ENCODE measurements at regions not wholly inside any gene's neighbourhood (a gene's known extent, or its start where the extent isn't known, plus 50 kb on each side); places are given as distances from the start of the nearest gene placed in this dataset.
A peak's percentile ranks its signal among the peaks of the same experiment; 100 is the strongest.

DNA sequence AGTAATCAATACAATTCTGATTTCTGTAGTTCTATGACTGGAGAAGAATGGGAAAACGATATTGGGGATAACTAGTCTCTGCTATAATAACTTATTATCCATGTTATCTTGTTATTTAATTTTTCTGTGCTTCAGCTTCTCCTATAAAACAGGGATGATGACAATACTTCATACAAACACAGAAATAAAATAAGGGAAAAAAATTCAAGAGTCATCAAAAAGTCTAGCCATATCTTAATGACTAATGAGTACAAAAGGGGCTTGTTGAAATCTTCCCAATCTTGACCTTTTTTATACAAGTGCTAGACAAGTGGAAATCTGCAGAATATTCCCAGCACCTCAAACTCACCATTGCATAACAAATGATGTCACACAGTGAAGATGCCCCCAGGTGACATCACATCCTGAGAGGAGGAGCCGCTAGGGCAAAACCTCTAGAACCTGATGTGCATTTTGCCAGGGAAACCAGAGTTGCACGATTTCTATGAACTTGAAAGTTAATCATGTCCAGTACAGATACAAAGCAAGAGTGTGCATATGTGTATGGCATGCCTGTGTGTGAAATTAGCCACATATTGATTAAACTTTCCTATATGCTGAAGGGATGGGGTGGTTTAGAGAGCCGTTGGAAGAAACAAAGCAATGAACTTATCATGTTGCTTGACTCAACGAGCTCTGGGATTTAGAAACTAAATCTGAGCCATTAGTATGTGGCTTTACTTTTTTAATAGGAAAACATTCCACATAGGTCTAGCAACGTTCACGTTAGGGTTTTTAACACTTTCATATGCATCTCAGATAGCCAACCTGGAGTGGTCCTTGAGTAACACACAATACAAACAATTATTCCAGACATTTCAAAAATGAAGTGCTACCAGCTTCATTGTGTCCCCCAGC, 278.9 kb downstream of the SLC4A3 start:
- no peak overlapping the region for H3K4me3 ChIP-seq (ENCODE audit: low read depth, low read length)
- TF ChIP-seq, protein P1, sequence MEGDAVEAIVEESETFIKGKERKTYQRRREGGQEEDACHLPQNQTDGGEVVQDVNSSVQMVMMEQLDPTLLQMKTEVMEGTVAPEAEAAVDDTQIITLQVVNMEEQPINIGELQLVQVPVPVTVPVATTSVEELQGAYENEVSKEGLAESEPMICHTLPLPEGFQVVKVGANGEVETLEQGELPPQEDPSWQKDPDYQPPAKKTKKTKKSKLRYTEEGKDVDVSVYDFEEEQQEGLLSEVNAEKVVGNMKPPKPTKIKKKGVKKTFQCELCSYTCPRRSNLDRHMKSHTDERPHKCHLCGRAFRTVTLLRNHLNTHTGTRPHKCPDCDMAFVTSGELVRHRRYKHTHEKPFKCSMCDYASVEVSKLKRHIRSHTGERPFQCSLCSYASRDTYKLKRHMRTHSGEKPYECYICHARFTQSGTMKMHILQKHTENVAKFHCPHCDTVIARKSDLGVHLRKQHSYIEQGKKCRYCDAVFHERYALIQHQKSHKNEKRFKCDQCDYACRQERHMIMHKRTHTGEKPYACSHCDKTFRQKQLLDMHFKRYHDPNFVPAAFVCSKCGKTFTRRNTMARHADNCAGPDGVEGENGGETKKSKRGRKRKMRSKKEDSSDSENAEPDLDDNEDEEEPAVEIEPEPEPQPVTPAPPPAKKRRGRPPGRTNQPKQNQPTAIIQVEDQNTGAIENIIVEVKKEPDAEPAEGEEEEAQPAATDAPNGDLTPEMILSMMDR (IDR thresholded peaks at IDR 0.05; ENCODE audit: low read depth, low read length, missing control alignments): no peak
- no peak for DNase-seq
- in situ Hi-C loops (cut with HindIII; ENCODE audit: low pct_ligation_motif_present, low sequenced_read_pairs): no loop called here
- H3K27ac ChIP-seq: no peak overlapping the region
- H3K36me3 ChIP-seq (replicated peaks): no peaks in the 10 kb centered on the region
- no peaks in the 10 kb centered on the region for H3K27me3 ChIP-seq (replicated peaks)

DNA sequence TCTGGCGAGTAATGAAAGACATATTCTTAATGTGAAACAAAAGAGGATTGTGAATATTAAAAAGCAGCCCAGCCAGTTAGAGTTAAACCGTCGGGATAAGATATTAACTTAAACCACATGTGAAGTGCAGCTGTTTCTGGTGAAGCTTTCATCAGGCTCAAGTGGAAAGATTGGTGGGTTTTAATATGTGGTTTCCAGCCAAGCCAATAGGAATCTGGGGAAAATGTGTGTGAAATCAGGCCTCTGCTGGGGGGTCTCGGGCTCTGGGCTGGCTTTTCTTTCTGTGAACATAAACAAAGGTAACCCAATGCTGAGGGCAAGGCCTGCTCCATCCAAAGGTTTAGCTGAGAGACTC, 279.6 kb downstream of the SLC4A3 start:
- TF ChIP-seq, protein P1 (IDR thresholded peaks at IDR 0.05; ENCODE audit: low read depth, low read length, missing control alignments): no peak
- no peak for DNase-seq
- H3K27ac ChIP-seq: no peak overlapping the region
- in situ Hi-C loops (cut with HindIII; ENCODE audit: low pct_ligation_motif_present, low sequenced_read_pairs): no loop called here
- H3K36me3 ChIP-seq (replicated peaks): no peaks in the 10 kb centered on the region
- H3K4me3 ChIP-seq (ENCODE audit: low read depth, low read length): no peak overlapping the region
- H3K27me3 ChIP-seq (replicated peaks): no peaks in the 10 kb centered on the region

DNA sequence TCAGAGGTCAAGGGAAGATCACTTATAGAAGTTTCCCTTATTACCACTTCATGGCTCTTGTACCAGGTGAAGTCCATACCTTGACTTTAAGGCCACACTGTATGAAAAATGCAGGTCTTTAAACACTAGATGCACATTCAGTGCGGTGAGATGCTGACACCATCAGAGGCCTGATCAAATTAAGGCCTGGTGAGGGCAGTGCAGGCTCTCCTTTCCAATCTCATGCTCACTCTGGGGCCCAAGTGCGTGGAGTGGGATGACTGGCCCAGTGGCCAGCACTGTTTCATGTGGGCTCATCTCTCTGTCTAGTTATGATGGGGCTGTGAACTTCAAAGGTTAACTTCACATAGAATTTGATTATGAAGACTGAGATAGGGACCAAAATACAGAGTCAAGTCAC, 281.1 kb downstream of the SLC4A3 start:
- in situ Hi-C loops (cut with HindIII; ENCODE audit: low pct_ligation_motif_present, low sequenced_read_pairs): no loop called here
- no peaks in the 10 kb centered on the region for H3K36me3 ChIP-seq (replicated peaks)
- H3K4me3 ChIP-seq (ENCODE audit: low read depth, low read length): no peak overlapping the region
- H3K27ac ChIP-seq: no peak overlapping the region
- H3K27me3 ChIP-seq (replicated peaks): no peaks in the 10 kb centered on the region
- TF ChIP-seq, protein P1 (IDR thresholded peaks at IDR 0.05; ENCODE audit: low read depth, low read length, missing control alignments): no peak
- no peak for DNase-seq

DNA sequence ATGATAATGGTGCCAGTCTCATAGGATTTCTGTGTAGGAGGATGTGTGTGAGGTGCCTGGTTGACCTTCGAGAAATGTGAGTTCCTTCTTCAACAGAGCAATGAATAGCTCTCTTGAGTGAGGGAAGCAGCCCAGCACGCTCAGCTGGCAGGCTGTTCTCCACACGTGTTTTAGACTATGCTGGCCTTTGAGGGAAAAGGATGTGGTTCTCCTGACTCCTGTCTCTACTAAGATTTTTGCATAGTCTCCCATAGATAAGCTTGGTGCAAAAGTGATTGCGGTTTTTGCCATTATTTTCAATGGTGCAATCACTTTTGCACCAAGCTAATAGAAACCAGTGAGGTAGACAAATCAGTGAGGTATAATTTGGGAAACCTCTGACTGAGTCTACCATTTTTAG, 284.1 kb downstream of the SLC4A3 start:
- in situ Hi-C loops (cut with HindIII; ENCODE audit: low pct_ligation_motif_present, low sequenced_read_pairs): no loop called here
- Histone ChIP-seq H3K4me3 (ENCODE audit: low read depth, low read length) (no peak overlapping the region), H3K27ac (no peak overlapping the region), H3K27me3 (replicated peaks) (no peaks in the 10 kb centered on the region), H3K36me3 (replicated peaks) (no peaks in the 10 kb centered on the region)
- TF ChIP-seq, protein P1 (IDR thresholded peaks at IDR 0.05; ENCODE audit: low read depth, low read length, missing control alignments): no peak
- DNase-seq: no peak

DNA sequence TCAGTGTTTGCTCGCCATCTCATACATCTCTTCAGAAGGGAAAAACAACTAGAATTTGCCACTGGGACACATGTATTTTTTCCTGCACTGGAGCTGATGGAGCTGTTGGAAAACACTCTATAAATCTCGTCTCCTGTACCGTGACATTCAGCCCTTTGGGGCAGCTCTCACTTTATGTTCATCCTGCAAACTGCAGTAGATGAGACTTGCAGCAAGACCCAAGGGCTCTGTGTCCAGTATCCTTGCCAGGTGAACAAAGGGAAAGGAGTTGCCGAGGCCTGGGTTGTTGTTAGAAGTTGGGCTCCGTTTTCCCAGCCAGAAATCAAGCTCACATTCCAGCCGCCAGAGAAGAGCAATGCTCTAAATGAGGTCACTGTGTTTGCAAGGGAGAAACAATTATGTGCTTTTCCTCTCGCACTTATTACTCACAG, 285.1 kb downstream of the SLC4A3 start:
- no peak overlapping the region for H3K27ac ChIP-seq
- no peaks in the 10 kb centered on the region for H3K27me3 ChIP-seq (replicated peaks)
- TF ChIP-seq, protein P1 (IDR thresholded peaks at IDR 0.05; ENCODE audit: low read depth, low read length, missing control alignments): peak; percentile 67
- in situ Hi-C loops (cut with HindIII; ENCODE audit: low pct_ligation_motif_present, low sequenced_read_pairs): no loop called here
- no peak overlapping the region for H3K4me3 ChIP-seq (ENCODE audit: low read depth, low read length)
- H3K36me3 ChIP-seq (replicated peaks): no peaks in the 10 kb centered on the region
- DNase-seq: peak; percentile 46

DNA sequence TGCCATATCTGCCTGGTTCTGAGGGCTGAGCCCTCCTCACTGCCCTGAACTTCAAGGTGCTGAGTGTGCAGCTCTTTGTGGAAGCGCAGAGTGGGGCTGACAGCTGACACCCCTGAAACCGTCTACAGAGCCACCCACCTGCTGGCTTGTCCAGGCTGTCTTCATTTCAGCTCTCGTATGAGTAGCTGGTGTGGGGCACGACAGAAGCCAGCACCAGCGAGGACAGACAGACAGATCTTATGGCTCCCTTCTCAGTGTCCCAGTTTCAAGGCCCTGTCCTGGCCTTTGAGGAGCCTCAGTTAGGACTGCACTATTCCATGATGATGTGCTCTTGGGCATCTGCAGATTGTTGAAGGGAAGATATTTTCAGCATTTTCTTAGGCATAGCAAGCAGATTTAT, 287.1 kb downstream of the SLC4A3 start:
- no peak overlapping the region for H3K27ac ChIP-seq
- no peak for DNase-seq
- no peaks in the 10 kb centered on the region for H3K36me3 ChIP-seq (replicated peaks)
- no peaks in the 10 kb centered on the region for H3K27me3 ChIP-seq (replicated peaks)
- no peak overlapping the region for H3K4me3 ChIP-seq (ENCODE audit: low read depth, low read length)
- in situ Hi-C loops (cut with HindIII; ENCODE audit: low pct_ligation_motif_present, low sequenced_read_pairs): no loop called here
- TF ChIP-seq, protein P1 (IDR thresholded peaks at IDR 0.05; ENCODE audit: low read depth, low read length, missing control alignments): no peak
